WI38 (cell line): ENCODE measurements at regions not wholly inside any gene's neighbourhood (a gene's known extent, or its start where the extent isn't known, plus 50 kb on each side); places are given as distances from the start of the nearest gene placed in this dataset.

ENCODE experiments used
- H3K4me3 ChIP-seq: 2 replicates; pipeline ENCODE4 v1.5.1; 2011; ENCODE audit warnings: low read depth, mild to moderate bottlenecking, control low read depth, low read length
- TF ChIP-seq, protein P1 (sequence below): IDR thresholded peaks from 2 replicates; pipeline ENCODE4 v1.5.1; 2012; ENCODE audit warnings: low read depth, mild to moderate bottlenecking, control low read depth, low read length

DNA sequence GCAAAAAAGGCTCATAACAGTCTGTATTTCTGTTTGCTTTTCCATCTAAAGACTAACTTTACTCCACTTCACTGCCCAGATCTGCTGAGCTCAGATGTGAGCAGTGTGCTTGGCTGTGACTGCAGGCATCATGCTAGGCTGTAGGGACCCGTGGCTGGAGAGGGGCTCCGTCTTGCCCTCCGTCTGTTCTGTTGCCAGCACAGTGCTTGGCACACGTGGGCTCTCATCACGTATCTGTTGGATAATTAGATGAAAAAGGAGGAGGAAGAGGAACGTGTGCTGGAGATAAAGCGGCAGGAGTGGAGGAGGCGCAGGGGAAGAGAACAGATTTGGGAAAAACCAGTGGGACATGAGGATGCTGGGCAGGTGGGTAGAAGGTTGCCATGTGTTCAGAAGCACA lies 57.6 kb upstream of the IER3 start:
- TF ChIP-seq, protein P1, sequence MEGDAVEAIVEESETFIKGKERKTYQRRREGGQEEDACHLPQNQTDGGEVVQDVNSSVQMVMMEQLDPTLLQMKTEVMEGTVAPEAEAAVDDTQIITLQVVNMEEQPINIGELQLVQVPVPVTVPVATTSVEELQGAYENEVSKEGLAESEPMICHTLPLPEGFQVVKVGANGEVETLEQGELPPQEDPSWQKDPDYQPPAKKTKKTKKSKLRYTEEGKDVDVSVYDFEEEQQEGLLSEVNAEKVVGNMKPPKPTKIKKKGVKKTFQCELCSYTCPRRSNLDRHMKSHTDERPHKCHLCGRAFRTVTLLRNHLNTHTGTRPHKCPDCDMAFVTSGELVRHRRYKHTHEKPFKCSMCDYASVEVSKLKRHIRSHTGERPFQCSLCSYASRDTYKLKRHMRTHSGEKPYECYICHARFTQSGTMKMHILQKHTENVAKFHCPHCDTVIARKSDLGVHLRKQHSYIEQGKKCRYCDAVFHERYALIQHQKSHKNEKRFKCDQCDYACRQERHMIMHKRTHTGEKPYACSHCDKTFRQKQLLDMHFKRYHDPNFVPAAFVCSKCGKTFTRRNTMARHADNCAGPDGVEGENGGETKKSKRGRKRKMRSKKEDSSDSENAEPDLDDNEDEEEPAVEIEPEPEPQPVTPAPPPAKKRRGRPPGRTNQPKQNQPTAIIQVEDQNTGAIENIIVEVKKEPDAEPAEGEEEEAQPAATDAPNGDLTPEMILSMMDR: no peak

DNA sequence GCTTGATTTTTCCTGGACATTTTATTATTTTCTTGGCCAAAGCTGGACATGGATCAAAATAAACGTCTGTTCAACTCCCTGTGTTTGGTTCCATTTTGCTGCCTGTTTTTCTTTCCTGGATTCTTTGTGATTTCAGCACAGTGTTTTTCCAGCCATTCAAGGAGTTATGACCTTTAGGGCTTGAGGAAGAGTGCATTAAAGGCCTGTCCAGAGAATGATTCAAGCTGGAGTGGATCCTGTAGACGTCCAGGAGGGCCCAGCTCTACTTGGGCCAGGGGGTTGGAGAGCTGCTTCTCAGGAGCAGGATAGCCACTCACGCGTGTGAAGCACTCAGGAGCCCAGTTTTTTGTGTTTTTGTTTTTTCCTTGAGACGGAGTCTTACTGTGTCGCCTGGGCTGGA lies 56.5 kb upstream of the IER3 start:
- TF ChIP-seq, protein P1: no peak

More for the DNA sequence above, 57.6 kb upstream of the IER3 start:
- no peak overlapping the region for H3K4me3 ChIP-seq

DNA sequence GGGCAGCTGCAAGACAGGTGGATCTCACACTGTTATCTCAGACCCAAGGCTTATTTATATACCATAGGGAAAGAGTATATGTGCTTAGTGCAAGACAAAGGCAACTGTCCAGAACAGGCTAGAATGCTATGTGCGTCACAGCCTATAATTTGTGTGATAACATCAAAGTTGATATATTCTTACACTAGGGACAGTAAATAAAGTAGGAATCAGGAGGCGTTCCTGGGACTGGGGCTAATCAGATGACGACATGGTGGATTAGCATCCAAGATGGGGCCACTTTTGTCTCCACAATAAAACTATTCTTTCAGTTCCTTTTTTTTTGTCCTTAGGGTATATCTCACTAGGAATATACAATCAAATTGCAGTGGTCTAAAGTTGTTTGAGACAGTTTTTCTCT lies 54.9 kb upstream of the IER3 start:
- TF ChIP-seq, protein P1: no peak
- no peak overlapping the region for H3K4me3 ChIP-seq

More for the DNA sequence above, 56.5 kb upstream of the IER3 start:
- H3K4me3 ChIP-seq: no peak overlapping the region

DNA sequence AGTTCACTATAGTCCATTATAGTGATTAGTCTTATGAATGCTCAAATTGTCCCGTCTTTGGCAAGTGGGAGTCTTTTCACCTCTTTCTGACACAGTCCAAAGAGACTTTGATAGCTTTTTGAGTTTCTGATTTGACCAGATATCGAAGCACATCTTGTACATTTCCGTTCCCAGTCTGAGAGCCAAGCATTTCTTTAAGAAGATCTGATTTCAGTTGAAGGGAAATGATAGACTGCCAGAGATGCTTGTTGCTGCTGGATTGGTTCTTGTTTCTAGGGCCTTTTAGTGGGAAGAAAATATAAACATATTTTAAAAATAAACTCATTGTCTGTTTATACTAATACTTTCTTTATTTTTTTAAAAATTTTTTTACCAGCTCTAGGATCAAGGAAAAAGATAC lies 54.1 kb upstream of the IER3 start:
- no peak overlapping the region for H3K4me3 ChIP-seq
- TF ChIP-seq, protein P1: no peak

DNA sequence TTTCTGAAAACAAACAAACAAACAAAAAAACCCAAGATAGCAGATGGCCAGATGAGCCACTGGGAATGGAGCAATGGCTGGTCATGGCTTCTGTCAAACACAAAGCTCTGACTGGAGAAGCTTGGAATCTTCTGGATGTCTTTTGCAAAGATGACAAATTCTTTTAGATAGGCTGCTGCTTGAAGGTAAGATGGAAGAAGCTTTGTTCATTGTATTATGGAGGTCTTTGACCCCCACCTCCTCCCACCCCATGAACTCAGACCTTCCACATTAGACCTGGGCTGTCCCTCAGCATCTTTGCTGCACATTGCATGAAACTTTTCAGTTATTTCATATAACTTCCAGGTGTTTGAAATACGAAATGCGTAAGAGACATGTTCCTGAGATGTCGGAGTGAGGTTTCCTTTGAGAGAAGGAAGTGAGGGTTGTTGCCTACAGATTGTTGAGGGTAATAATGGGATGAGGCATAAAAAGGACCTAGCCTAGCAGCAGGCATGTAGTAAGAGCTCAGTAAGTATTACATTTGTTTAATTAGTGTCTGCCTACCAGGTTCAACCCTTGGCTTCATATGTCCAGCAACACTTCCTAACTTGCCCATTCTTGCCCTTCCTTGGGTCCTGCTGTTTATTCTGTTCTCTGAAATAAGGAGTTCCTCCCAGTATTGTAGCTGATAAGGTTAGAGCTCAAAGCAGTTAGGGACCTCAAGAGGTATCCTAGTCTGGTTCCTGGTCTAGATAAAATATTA lies 51.4 kb upstream of the IER3 start:
- TF ChIP-seq, protein P1: no peak
- no peak overlapping the region for H3K4me3 ChIP-seq
